AG04450 (cell line): ENCODE measurements at regions not wholly inside any gene's neighbourhood (a gene's known extent, or its start where the extent isn't known, plus 50 kb on each side); places are given as distances from the start of the nearest gene placed in this dataset.

Experiments used
- CTCF ChIA-PET: fragments of 300-600, 350-600 bp; formaldehyde crosslinking; extraction: SDS; loops from one replicate; lab custom pipeline; 2022; ENCODE audit warnings: antibody characterized with exemption, inconsistent platforms; lab: Charles Lee
- POLR2A ChIA-PET: fragments of 350-600 bp; formaldehyde crosslinking; extraction: SDS; loops from one replicate; lab custom pipeline; 2021; ENCODE audit warnings: antibody characterized with exemption, inconsistent platforms; lab: Yijun Ruan, JAX
- DNase-seq: peaks from one replicate; pipeline ENCODE4 v3.0.0-alpha.2; 2011; ENCODE audit warnings: low read depth, low spot score
- H3K27ac ChIP-seq: one replicate; pipeline ENCODE4 v1.5.1; 2012; ENCODE audit warnings: low read depth, low read length, control low read depth
- H3K27me3 ChIP-seq: one replicate; pipeline ENCODE4 v1.6.0; 2012; ENCODE audit warnings: low read length; ENCODE audit not compliant: control insufficient read depth, insufficient read depth
- H3K4me3 ChIP-seq: 2 replicates; pipeline ENCODE4 v1.5.1; 2011; ENCODE audit warnings: mild to moderate bottlenecking, low read depth, low read length, control low read depth
- H3K9me3 ChIP-seq: 2 replicates; pipeline ENCODE4 v1.5.1; 2012; ENCODE audit warnings: low read length; ENCODE audit not compliant: control insufficient read depth, insufficient read depth
- TF ChIP-seq, protein P1 (sequence below): IDR thresholded peaks from 2 replicates; pipeline ENCODE4 v1.5.1; 2011; ENCODE audit warnings: low read depth, low read length, control low read depth, inconsistent platforms

DNA sequence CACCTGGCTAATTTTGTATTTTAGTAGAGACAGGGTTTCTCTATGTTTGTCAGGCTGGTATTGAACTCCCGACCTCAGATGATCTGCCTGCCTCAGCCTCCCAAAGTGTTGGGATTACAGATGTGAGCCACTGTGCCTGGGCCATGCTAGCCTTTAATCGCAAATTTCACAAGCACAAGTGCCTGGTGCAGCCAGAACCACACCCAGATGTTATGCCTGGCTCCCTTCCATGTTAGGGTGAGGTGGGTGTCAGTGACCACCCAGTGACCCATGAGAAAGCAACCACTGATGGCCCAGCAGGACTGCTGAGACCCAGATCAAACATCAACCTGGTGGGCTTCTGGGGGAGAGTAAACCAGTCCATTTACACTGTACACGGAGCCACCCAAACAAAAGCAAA, 241.9 kb downstream of the CDH11 start:
- H3K9me3 ChIP-seq = no peaks in the 10 kb centered on the region
- H3K4me3 ChIP-seq = no peak overlapping the region
- H3K27me3 ChIP-seq = no peaks in the 10 kb centered on the region
- DNase-seq = no peak
- TF ChIP-seq, protein P1, sequence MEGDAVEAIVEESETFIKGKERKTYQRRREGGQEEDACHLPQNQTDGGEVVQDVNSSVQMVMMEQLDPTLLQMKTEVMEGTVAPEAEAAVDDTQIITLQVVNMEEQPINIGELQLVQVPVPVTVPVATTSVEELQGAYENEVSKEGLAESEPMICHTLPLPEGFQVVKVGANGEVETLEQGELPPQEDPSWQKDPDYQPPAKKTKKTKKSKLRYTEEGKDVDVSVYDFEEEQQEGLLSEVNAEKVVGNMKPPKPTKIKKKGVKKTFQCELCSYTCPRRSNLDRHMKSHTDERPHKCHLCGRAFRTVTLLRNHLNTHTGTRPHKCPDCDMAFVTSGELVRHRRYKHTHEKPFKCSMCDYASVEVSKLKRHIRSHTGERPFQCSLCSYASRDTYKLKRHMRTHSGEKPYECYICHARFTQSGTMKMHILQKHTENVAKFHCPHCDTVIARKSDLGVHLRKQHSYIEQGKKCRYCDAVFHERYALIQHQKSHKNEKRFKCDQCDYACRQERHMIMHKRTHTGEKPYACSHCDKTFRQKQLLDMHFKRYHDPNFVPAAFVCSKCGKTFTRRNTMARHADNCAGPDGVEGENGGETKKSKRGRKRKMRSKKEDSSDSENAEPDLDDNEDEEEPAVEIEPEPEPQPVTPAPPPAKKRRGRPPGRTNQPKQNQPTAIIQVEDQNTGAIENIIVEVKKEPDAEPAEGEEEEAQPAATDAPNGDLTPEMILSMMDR = no peak
- no peak overlapping the region for H3K27ac ChIP-seq
- ChIA-PET POLR2A (no interaction called here), CTCF (no interaction called here)

DNA sequence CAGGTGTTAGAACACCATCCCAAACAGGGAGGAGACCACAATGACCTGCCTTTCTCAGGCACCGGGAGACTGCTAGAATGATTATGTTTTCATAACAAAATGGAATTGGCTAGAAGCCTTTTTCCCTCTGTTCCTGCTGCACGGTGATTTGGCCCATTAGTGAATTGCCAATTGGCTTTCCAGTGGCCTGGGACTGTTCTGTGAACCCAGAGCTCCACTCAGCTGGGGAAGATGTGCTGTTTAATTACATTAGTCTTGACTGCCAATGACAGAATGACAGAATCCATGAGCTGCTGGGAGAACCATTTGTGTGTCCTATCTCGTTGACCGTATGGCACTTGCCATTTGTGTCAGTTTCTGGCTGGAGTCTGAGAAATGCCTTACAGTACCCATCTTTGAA, 242.9 kb downstream of the CDH11 start:
- ChIA-PET POLR2A (no interaction called here), CTCF (no interaction called here)
- Histone ChIP-seq H3K9me3 (no peaks in the 10 kb centered on the region), H3K4me3 (no peak overlapping the region), H3K27me3 (no peaks in the 10 kb centered on the region), H3K27ac (no peak overlapping the region)
- no peak for DNase-seq
- TF ChIP-seq, protein P1 = no peak

DNA sequence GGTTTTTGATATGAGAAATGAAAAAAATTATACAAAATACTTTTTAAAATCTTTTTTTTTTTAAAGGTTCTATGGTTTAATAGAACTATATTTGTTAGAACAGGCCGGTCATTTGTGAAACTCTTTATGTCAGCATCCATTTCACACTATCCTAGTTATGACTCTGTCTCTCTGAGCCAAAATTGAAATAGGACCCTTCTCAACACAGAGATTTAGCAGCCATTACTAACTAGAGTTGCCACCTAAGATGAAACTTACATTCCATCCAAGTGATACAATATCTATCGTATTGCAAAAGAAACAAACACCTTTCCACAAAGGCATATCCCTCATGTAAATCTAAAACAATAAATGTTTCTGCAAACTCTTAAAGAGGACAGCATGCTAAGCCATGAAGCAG, 249.8 kb downstream of the CDH11 start:
- Histone ChIP-seq H3K27ac (no peak overlapping the region), H3K4me3 (no peak overlapping the region), H3K27me3 (no peaks in the 10 kb centered on the region), H3K9me3 (no peaks in the 10 kb centered on the region)
- TF ChIP-seq, protein P1 = no peak
- CTCF ChIA-PET = no interaction called here
- no peak for DNase-seq
- POLR2A ChIA-PET = no interaction called here

DNA sequence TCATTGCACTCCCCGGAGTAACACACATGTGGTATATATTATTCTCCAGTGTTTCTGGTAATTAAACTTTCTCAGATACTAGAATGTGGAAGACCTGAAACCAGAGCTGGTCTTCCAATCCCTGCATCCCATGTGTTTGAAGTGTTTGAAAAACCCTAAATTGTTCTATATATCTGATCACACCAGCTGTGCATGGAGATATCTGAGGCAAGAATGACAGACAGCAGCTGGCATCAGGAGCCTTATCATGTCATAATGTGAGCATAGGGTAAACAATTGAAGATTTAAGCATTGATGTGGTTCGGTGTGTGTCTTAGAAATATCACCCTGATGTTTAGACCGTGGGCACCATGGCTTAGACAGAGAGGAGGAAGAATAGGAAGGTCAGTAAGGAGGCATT, 251.0 kb downstream of the CDH11 start:
- CTCF ChIA-PET = no interaction called here
- POLR2A ChIA-PET = no interaction called here
- TF ChIP-seq, protein P1 = no peak
- Histone ChIP-seq H3K27ac (no peak overlapping the region), H3K27me3 (no peaks in the 10 kb centered on the region), H3K9me3 (no peaks in the 10 kb centered on the region), H3K4me3 (no peak overlapping the region)
- DNase-seq = no peak

GRCh38 chr16:64869781-64870180, 252.1 kb downstream of the CDH11 start:
- no peak overlapping the region for H3K4me3 ChIP-seq

More at GRCh38 chr16:64869781-64870180, 252.1 kb downstream of the CDH11 start:
- Histone ChIP-seq H3K27me3 (no peaks in the 10 kb centered on the region), H3K27ac (no peak overlapping the region), H3K9me3 (no peaks in the 10 kb centered on the region)
- CTCF ChIA-PET = no interaction called here
- POLR2A ChIA-PET = interaction anchor here (0.6 kb wide), 1 partner anchor 18 kb away, joined by 5 read pairs; no protein-coding TSS in a partner anchor
- no peak for DNase-seq
- TF ChIP-seq, protein P1 = no peak
